GF-D8 (cell line): ENCODE measurements at regions not wholly inside any gene's neighbourhood (a gene's known extent, or its start where the extent isn't known, plus 50 kb on each side); places are given as distances from the start of the nearest gene placed in this dataset.
"Not testable (repeated sequence)": the region's sequence is repeated elsewhere in the genome, so short reads cannot be mapped to it uniquely, and the experiment has no call there.

Experiments
- DNase-seq: peaks from one replicate; lab custom pipeline; 2025; lab: John Stamatoyannopoulos, UW

- DNase-seq, result no peak
Measured at GRCh38 chr5:99441235-99441634, 512.4 kb upstream of the CHD1 start.

DNA sequence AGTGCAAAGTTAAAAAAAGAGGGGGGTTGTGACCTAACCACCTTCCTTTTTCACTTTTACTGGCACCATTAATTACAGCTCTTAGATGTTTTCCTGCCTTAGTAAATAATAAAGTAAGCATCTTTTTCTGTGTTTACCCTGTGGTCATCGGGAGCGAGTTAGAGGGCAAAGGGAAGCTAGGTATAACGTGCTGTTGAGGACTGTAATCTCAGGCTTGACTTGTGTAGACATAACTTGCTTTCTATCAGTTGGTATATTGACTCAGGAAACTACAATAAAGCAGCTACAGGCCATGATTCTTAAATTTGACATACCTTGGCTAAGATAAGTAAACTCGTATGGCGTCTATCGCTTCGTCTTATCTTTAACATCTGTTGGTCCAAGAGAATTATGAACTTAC, 509.8 kb upstream of the CHD1 start:
- DNase-seq, result no peak

GRCh38 chr5:99437986-99438385, 509.2 kb upstream of the CHD1 start:
- no peak for DNase-seq

DNA sequence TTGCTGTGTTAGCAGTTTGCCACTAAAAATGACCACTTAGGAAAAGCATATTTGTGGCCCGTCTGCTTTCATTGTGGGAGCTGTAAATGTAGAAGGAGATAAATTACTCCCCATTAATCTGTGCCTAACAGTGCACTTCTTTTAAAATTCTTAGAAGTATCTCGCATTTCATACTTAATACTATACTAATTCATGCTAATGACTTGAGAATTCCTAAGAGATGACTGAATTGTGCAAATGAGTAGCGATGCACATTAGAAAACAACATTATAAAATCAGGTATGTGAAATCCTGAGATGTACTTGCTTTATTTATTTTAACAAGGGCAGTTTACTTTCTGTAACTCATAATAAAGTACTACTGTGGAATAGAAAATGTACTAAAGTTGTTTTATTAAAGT, 494.6 kb upstream of the CHD1 start:
- DNase-seq, result not testable (repeated sequence)

DNA sequence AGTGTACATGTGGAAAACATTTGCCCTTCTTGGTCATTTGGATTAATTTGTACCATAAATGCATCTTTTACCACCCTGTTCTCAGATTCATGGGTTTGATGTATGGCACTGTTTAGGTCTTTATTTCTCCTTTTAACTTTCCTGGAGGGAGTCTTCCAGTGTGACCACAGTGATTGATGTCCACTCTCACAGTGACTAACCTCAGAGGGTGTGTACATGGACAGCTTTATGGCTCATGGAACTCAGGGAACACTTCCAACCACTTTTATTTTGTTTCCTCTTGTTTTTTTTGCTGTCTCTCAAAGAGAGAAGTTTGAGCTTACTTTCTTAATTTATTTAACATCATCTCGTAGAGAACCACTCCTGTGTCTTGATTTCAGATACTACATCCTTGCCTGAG, 489.8 kb upstream of the CHD1 start:
- not testable (repeated sequence) for DNase-seq

- not testable (repeated sequence) for DNase-seq
Measured at GRCh38 chr5:99410386-99410785, 481.6 kb upstream of the CHD1 start.

GRCh38 chr5:99404764-99405302, 476.0 kb upstream of the CHD1 start:
- not testable (repeated sequence) for DNase-seq

DNA sequence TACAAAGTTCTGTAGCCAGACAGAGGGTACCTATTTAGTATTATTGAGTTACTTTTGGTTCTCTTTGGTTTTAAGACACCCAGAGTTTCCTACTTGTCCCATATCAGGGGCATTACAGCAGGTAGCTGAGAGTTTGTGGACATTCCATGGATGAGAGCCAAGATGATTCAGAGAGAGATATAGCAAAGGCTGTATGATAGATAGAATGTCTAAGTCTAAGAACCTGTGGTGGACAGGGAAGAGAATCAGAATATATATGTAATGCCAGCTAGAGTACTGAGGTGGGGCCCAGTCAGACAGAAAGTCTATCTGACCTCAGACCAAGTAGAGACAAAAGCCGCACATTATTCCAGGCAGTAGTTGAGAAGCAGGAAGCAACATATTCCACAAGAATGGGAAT, 471.8 kb upstream of the CHD1 start:
- not testable (repeated sequence) for DNase-seq

GRCh38 chr5:99398976-99399375, 470.2 kb upstream of the CHD1 start:
- DNase-seq, result no peak

DNA sequence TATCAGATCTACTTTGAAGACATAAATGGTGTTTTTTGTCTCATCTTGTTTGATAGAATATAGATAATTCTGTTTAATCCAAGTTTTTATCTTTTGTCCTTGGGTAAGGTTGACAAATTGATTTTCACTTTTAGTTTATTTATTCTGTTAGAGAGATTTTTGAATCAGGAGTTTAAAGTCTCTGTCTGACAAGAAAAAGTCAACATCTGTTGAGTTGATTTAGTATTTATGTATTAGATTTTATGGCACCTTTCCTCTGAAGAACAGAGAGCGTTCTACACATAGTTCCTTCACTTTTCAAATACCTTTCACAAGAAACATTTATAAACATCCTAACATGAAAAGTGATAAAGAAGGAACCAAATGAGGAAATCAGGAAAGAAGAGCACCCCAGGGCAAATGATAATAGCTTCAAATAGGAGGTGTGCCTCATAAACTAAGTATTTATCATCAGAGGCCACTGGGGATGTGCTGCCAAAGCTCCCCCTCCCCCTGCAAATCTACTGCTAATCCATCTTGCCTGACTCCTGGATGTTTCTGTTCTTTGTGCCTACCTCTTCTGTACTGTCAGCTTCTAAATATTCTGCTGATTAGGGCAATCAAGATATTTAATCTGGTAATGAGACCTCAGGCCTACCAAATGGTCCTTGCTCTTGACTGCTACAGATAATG, 457.7 kb upstream of the CHD1 start:
- no peak for DNase-seq

GRCh38 chr5:99379187-99379586, 450.4 kb upstream of the CHD1 start:
- no peak for DNase-seq

GRCh38 chr5:99378443-99378842, 449.6 kb upstream of the CHD1 start:
- DNase-seq, result no peak

DNA sequence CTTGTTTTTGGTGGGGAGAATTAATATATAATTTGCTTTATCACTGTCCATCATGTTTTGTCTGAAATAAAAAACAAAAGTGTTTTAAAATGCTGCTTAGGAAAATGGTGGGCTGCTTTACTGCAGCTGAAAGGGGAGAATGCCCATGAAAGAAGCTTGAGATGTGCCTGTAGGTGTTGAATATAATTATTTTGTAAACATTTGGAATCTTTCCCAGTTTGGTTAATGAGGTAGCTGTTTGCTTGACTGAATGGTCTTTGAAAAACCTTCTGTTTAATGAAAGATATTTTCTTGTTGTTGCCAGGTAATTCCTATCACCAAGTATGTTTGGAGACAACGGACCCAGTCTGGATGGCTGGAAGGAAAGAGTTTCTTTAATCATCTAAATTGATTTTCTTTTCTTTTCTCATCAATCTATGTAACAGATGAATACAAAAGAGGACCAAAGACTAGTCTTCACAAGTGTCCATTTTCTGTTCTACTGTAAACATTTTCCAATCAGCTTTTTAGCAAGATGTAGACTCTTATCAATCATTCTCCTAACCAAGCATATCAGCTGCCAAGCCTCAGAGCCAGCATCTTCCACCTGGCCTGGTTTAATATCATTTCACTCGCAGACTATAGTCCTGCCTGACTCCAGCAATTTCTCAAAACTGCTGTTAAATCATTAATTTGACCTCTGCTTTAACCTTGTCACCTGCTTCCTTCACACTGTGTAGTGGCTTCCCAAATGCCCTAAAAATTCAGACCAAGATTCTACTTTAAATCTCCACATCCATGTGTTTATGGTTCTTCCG, 441.2 kb upstream of the CHD1 start:
- DNase-seq, result no peak

- no peak for DNase-seq
Measured at GRCh38 chr5:99368726-99369125, 439.9 kb upstream of the CHD1 start.

DNA sequence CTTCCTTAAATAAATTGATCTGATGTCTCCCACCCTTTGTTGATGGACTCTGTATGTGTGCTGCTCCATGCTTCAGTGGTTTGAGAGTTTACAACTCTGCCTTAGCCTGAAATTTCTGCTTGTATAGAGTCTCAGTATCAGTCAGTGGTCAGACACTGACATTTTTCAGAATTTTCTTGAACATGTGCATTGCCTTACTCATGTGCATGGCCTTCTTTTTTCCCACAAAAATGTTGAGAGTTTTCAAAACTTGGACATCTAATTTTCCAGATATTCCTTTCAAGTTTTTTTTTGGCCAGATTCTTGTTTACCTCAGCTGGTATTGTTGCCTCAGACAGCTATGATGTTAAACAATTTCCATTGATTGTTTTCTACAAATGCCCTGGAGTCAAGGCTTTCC, 427.1 kb upstream of the CHD1 start:
- no peak for DNase-seq

DNA sequence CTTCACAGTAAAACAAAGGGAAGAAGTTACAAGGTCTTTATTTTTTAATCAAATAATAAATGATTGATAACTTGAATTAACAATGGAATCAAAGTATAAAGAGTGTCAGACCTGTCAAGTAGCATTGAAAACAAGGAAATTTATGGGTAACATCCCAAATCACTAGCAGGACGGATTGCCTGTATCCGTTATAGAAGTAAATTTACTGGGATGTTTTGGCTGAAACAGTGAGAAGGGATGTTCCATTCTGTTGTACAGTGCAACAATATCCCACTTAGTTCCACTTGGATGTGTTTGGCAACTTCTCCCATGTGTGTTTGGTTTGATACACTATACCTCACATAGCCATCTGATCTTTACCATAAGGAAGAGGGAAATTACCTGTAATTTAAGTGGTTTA, 421.0 kb upstream of the CHD1 start:
- no peak for DNase-seq

DNA sequence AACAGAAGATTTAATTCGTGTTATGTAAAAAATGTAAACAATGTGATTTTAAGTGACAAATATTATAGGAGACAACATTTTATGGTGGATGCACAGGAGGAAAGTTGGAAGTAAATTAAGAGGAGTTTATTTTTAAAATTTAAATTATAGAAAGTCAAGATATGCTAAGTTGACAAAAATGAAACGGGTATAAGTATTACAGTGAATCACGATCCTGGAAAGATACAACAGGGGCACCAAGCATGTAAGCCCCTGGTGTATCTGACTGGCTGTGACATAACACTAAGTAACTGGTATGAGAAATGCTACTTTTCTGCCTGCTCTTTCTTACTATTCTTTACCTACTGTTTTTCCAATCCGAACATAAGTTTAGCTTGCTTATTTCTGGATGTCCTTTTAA, 419.8 kb upstream of the CHD1 start:
- no peak for DNase-seq

GRCh38 chr5:99339758-99340157, 411.0 kb upstream of the CHD1 start:
- not testable (repeated sequence) for DNase-seq

DNA sequence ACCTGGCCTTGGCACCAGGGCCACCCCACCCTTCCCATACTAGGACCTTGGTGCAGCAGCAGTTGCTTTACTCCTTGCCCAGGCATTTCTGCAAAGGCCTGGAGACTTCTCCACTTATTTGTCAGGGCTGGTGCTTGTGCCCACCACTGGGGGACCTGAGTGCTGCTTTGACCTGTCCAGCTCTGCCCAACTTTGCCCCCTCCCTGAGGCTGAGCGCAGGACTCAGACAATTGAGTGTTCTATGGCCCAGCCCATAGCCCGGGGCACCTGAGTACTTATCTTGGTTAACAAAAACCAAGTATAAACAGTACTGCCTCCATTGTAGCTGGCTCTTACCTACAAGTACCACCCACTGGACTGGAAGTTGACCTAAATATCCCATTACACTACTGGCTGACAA, 406.1 kb upstream of the CHD1 start:
- DNase-seq, result no peak

DNA sequence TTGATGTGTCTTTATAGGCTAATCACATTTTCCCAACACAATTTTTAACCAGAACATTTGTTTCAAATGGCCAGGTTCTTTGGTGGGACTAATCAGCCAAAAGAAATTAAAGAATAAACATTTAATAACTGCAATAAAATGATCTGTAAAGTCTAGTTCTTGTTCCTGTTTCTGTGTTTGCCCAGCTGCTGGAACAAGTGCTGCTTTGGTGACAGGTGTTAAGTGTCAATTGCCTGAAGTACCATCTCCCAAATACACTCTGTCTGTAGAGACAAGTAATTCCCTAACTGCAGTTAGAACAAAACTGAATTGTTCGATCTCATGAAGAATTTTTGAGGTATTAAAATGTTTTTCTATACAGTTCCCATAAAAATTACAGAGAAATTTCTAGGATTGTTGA, 402.3 kb upstream of the CHD1 start:
- no peak for DNase-seq

DNA sequence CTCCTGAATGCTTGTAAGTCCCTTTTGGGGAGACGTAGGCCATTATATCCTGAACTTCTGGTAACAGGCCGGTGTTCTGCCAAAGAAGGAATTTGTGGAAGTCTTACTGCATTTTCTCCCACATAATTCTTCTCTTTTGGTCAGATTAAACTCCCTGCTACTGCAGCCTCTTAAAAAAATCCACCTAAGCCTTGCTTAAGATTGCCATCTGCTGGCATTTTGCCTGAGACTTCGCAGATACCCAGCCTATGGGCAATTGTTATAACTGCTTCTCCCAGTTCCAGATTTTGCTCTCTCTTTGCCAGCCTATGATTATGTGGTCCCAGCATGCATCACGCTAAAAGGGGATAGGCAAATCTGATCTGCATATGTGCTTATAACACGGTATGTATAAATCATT, 391.6 kb upstream of the CHD1 start:
- no peak for DNase-seq

DNA sequence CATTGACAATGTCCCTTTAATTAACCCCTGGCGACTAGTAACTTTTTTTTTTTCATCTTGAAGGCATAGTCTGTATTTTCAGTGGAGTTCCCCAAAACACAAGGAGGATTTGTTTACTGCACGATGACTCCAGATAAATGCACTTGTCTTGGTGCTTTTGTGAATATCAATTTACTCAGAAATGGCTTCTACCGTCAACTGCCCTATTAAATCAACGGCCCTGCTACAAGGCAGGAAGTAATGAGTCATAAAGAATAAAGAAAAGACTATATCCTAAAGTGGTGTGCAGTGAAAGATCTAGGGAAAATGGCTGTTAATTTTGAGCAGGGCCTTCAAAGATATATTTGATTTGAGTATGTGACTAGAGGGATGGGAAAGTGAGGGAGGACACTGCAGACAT, 388.3 kb upstream of the CHD1 start:
- DNase-seq, result no peak

DNA sequence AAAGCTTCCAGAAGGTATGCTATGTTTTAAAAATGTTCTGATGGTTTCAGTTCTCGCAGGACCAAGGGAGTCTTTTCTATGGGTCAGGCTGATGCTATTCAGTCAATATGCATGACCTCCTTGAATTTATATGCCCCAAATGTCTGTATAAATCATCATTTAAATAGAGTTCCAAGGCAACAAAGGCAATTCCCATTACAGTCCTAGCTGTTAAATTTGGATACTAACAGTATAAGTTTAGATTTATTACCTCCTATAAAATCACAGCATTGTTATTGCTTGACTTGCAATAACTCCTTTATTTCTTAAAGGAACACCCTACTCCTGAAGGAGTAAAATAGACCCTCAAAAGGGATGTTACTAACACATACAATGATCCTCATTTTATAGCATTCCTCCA, 387.7 kb upstream of the CHD1 start:
- no peak for DNase-seq
